MV-4-11 (cell line): ENCODE measurements at regions not wholly inside any gene's neighbourhood (a gene's known extent, or its start where the extent isn't known, plus 50 kb on each side); places are given as distances from the start of the nearest gene placed in this dataset.

ENCODE experiments used
- DNase-seq: peaks from one replicate; lab custom pipeline; 2025; lab: John Stamatoyannopoulos, UW

DNA sequence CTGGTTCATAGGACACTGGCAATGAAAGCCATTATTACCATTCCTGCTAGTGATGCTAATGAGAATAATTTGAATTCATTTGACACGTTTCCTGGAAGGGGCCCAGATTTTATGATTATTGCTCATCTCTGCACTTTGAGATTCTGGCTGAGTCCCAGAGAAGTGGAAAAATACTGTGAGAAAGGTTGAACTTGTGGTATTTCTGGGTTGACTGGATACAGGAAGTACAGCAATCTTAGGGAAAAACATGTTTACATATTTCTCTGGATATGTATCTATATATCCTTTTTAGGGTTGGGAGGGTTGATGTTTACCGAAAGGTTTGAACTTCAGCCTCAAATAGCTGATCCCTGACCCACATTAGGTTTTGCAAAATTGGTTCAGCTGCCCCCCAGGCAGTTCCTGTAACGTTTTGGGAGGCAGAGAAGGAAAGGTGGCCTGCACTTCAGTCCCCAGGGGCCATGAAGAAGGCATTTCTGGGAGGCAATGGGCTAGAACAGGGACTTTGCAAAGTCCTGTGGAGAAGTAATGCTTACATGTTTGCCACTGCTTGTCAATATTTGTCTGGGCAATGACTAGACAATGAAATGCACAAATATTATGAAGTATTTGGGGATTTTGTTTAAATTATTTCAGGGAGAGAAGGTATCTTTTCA is 253.7 kb upstream of the PITRM1 start:
- no peak for DNase-seq

DNA sequence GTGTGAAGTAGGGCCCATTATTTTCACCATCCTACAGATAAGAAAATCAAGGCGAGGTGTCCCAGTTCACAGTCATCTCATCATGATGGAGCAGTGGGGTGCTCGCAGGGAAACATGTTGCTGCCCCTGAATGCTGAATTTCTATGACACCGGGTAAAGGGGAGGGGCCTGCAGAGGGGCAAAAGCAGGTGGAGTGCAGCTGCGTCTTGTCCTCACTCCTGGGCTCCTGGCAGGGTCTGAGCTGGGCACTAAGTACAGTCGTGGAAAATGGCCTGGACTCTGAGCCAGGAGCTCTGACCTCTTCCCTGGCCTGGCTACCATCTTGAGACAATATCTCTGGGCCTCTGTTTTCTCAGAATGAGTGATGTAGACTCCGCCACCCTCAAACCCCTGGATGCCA is 253.1 kb upstream of the PITRM1 start:
- no peak for DNase-seq

DNA sequence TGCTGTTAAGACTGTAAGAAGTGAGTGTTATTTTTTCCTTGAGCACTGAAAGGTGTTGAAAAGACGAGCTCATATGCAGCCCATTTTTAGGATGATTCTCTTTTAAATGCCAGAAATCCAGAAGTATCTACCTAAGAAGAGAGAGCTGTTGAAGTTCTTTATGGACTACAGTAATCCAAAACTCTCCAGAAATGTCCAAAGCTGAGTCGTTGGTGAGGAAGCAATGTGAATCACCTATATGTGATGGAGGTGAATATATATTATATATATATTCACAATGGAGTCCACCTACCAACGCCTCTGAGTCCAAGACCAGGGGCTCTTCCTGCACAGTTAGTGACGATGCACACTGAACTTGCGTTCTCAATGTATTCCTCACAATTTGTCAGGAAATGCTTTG is 252.7 kb upstream of the PITRM1 start:
- DNase-seq, result no peak

DNA sequence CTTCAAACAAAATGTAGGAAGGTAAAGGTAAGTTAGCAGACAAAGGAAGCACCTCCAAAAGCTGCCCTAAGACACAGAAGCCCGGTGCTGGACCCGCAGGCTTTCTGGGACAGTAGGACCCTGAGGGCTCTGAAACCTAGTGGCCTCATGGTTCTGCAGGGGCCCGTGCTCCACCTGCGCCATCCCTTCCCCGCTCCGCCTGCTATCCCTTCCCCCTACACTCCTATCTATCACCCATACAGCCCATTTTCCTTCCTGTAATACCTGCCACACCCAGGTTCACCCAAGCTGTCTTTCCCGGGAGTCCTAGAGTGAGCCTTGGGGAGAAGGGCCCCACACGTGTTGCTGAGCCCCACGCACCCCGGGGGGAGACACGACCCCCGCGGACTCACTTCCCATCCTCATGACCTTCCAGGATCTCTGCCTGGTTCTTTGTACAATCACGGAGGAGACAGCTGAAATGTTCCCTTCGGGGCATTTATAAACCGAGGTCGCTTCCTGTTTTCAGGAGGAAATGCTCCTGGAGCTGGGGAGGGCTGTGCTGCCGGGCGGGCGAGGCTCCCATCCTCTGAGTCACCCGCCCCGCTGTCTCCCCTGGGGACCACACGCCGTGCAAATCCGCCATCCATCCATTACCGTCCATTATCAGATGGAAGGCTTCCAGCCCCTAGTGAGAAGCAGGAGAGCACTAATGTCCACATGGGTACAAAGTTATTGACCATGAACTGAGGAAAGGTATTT is 251.7 kb upstream of the PITRM1 start:
- DNase-seq, result peak; percentile 64

DNA sequence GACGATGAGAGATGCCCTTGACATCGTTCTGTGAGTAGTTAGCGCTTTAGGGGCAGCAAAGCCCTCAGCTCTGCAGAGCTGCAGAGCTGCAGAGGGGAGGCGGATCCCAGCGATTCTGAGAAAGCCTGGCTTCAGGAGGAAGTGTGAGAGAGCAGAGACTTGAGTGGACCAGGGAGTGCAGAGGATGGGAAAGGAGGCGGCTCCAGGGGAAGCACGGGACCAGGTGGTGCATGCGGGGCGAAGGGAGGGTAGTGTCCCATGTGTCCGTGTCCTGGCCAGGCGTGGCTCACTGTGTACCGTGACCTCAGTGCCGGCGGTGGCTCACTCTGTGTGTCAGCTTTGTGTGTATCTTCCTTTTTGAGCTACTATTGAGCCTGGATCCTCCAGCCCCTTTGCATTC is 250.8 kb upstream of the PITRM1 start:
- DNase-seq, result no peak

DNA sequence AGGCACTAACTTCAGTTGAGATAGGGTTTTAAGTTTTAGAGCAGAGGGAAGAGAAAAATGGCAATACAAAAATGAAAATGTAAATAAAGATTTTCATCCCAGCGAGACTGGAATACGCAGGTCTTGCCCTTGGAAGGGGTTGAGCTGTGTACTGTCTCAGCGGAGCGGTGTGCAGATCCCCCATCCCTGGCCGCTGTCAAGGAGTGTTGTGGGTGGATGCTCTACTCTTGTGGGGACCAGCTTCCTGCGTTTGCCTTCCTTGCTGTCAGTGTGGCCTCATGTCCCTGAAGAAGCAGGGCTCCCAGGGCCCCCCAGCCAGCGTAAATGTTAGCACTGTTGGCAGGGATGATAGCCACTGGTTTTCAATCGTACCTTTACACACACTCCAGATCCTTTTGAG is 249.7 kb upstream of the PITRM1 start:
- DNase-seq, result no peak

DNA sequence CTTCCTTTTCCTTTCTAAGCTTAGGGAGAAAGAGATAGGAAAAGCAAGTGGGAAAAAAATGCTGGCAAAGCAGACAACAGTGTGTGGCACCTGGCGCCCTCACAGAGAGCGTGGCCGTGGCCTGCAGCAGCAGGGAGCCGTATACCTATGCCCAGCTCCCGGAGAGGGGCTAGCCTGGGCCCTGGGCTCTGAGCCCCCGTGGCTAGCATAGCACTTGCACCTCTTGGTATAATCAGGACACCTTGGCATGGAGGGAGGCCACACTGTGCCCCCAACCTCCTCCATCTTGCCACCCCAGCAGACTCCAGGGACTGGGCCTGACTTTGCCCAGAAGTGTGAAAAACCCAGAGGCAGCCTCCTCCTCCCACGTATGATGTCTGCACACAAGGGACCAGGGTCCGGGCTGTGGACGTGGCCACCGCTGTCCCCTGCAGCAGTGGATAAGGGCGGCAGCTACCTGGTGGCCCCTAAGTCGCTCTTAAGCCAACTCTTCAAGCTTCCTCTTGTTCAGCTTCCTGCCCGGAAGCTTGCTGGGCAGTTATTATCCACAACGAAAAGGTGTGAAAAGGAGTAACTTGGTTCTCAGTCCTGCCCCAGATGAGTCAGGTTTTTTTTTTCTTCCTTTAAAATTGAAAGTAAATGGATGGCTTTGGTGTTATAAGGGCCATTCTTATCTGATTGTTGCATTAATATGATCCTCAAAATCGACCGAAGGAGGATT is 249.1 kb upstream of the PITRM1 start:
- no peak for DNase-seq

DNA sequence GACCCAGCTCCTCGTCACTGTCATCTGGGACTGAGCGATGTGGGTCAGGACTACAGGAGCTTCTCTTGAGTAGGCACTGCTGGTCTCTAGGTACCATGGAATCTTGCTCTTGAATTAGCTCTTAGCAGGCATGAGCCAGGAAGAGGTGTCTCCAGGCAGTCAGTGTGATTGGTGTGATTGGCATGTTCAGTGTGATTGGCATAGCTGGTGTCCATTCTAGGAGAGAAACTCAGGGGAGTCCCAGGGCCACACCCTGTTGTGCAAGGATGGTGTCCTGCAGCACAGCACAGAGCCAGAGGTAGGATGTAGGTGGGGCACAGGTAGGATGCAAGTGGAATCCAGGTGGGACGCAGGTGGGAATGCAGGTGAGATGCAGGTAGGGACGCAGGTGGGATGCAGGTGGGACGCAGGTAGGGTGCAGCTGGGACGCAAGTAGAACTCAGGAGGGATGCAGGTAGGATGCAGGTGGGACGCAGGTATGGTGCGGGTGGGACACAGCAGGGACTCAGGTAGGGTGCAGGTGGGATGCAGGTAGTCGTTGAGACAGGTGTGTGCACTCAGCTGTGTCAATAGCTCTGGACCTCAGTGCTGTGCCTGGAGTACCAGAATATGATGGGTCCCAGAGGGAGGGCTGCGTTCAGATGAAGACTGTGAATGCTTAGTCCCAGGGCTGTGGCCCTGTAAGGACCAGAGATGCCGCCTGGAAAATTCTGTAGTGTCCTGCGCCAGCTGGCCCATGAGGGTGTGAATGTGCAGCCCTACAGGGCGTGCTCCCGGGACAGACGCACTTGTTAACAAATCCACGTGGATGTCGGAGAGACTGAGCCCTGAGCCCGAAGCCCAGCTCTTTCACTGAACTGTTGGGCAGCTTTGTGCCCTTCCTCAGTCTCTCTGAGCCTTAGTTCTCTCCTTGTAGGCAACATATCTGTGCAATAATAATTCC is 248.2 kb upstream of the PITRM1 start:
- no peak for DNase-seq

DNA sequence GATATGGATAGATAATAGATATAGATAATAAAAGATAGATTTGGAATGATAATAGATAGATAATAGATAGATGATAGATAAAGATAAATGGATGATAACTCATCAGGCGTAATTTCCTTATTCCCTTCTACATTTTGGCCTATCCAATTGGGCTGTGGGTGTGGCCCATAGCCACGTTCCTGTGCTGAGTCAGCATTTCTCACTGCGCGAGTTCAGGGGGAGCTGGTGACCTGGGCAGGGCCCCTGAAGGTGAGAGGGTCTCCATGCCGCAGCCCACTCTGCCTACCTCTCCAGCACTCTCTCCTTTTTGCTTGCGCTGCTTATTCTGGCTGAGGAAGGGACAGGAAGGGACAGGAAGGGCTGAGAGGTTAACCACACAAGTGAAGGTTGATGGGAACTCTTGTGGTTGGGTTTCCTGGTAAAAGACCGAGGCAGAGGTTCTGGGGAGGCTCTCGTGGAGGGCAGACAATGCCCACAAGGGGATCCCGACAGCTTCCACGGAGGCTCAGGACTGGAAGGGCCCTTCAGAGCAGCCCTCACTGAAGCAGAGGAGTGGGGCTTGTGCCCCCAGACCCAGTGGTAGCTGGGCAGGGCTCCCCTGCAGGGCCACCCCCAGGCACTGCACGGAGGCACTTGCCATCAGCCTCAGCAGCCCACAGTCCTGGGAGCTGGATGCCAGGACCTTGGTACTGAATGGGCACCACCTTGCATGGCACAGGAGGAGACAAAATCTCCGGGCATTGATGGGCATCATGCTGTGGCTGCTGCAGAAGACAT is 247.3 kb upstream of the PITRM1 start:
- DNase-seq, result peak; percentile 29

DNA sequence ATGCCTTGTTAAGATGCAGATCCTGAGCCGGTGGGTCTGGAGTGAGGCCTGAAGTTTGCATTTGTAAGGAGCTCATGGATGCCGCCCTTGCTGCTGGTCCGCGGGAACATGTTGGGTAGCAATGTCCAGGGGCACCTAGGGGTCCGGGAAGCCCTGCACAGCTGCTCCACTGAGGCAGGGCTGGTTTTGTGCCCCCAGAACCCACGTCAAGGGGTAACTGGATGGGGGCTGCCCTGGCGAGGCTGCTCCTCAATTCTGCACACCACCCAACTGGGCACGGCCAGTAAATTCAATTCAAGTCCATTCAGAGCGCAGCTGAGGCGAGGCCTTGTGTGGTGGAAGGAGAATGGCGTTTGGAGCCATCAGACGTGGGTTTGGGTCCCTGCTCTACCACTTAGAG is 246.3 kb upstream of the PITRM1 start:
- DNase-seq, result no peak

DNA sequence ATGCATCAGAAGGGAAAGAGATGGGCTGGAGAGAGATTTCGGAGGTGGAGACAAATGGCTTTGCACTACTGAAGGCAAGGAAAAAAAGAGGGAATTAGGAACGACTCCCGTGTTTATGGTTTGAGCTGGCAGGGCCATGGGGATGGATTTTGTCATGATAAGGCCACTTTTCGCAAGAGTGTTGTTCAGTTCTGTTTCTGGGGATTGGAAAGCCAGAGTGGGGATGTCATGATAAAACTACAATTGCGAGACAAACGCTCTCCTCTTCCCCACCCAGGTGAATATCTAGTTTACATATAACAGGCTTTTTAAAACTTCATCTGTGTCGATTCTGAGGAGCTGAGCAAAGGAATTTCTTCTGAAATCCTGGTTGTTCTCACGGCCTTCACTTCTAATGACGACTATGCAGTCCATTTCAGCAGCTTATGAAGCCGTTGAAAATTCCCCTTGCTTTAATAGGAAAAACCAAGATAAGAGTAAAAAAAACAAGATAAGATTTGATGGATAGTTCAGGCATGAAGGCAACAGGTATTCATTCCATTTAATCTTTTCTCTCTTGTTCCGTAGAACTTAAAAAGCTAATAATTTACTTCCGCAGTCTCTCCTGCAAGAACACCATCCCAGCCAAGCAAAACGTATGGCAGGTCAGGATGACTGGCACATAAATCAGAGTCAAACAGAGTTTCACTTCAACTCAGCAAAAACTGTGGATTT is 245.6 kb upstream of the PITRM1 start:
- DNase-seq, result no peak

DNA sequence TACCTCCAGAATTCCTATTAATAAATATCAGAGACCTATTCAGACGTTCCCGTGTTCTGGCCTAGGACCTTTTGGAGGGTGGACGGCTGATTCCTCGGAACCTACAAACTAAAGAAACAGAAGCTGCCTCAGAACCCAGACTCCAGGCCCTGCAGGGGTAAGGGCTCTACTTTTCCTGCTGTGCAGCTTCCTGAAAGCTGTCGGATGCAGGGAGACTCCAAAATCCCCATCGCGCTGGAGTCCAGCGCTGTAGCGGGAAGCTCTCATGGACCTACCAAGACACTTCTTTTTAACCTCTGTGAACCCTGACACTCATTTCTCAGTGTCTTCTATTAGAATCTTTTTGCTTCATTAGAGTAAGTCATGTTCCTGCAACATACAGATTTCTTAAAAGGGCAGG is 244.5 kb upstream of the PITRM1 start:
- DNase-seq, result no peak

DNA sequence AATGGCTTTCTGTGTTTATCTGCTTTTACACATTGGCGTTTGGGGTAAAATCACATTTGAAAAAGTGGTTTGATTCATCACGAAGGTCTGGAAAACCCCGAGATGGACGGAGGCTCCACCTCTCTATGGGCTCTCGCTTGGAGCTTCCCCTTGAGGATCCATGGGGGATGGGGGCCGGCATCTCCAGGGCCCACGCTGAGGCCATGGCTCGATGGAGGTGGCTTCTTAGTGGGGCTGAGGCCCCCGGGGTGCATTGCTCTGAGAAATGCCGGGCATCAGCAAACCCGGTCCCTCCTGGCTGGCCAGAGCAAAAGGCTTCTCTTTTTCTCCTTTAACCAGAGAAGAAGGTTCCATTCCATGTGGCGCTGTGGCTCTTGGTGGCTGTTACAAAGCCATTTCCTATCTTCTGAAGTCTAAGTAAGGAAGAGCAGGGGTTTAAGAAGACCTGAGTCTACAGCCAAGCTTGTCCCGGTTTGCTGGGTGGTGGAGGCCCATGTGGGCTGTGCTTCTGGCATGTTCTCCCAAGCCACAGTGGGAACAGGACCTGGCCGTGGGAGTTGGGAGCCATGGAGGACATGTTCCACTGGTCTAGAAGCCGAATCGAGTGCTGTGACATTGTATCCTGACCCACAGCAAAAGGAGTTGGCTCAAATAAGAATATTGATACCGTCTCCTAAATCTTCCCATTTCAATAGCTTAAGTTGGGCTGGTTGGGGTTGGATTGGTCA is 243.5 kb upstream of the PITRM1 start:
- DNase-seq, result no peak

DNA sequence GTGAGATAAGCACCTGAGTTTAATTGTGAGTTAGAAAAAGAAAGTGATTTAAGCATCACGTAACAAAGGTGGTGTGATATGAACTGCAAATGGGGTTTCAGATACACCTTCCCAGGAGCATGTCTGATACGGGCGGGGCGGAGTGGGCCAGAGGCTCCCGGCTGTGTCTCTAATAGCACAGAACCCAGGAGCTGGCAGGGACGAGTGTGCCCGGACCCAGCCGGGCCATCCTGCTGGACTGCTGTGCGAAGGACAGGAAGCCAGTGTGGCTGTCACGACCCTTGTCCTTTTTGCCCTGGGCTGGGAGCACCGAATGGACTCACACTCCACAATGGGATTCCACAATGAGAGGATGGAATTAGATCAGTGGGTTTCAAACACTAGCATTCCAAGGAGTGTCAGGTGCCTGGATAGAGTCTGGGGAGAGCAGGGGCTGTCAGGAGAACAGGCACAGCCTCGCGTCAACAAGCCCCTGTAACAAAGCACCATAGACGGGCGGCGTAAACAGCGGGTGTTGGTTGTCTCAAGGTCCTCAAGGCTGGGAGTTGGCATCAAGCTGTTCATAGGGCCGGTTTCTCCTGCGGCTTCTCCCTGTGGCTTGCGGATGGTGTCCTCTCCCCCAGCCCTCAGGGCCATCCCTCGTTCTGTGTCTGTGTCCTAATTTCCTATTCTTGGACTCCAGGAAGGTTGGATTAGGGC is 242.6 kb upstream of the PITRM1 start:
- no peak for DNase-seq

DNA sequence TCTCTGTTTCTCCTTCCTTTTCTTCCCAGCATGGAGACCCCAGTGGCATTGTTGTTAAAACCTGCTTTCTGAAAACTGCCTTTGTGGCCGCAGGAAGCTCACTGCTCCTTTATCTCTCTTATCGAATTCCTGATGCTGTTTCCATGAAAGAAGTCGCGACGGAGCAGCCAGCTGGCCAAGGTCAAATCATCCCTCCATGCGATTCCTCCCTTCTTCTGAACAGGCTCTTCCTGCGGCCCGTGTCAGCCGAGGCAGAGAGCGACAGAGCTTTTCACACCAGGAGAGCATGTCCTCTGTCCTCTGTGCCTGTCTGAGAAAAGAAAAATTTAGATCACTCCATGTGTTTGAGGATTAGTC is 242.1 kb upstream of the PITRM1 start:
- no peak for DNase-seq

DNA sequence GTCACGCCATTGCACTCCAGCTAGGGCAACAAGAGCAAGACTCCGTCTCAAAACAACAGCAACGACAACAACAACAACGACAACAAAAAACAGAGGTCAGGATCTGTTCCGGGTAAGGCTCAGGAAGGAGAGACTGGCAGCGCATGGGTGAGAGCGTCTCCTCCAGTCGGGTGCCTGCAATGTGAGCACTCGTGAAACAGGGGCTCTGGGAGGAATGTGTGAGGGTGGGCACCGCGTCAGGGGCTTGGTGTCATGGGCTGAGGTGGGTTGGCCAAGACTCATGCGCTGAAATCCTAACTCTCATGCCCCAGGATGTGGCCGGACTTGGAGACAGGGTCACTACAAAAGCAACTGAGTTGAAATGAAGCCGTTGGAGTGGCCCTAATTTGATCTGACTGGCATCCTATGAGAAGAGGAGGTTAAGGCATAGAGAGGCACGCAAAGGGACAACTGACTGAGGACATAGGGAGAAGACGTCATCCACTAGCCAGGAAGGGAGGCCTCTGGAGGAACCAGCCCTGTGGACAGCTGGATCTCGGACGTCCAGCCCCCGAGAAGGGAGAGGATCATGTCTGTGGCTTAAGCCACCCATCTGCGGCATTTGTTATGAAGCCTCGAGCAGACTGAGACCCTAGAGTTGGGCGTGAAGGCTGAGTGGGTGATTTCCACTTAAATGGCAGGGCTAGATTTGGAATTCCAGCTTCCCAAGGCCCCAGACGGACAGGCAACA is 241.5 kb upstream of the PITRM1 start:
- no peak for DNase-seq

DNA sequence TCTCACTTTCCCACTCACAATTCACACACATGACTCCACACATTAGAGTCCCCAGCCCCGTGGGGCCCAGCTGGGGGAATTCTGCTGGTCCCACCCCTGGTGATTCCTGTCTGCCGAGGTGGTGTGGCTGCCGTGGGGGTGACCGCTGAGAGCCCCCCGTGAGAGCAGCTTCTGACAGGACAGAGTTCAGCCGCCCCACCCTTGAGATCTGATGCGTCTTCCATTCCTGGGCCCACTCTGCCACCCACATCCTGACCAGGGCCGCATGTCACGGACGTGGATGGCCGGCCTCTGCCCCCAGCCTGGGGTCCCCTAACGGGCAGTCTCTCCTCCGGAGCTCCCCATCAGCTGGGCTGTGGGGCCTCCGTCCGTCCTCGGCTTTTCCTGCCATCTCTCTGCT is 240.1 kb upstream of the PITRM1 start:
- DNase-seq, result no peak

DNA sequence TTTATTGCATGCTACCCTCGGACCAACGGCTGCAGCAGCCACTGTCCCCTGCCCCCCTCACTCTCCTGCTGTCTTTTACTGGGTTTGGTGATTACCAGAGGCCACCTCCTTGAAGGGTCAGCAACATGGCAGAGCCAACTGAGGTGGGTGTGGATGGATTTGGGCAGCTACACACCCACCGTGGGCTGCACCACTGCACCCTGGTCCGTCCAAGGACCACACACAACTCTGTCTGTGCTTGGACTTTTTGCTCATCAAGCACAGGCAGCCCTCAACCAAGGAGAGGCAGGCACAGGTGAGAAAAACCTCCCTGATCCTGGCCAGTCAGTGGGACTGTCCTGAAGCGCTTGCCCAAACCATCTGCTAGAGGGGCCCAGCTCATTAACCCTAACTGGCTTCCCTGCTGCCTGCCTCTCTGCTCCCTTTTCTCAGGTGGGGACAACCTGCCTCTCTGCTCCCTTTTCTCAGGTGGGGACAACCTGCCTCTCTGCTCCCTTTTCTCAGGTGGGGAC is 239.5 kb upstream of the PITRM1 start:
- DNase-seq, result no peak

DNA sequence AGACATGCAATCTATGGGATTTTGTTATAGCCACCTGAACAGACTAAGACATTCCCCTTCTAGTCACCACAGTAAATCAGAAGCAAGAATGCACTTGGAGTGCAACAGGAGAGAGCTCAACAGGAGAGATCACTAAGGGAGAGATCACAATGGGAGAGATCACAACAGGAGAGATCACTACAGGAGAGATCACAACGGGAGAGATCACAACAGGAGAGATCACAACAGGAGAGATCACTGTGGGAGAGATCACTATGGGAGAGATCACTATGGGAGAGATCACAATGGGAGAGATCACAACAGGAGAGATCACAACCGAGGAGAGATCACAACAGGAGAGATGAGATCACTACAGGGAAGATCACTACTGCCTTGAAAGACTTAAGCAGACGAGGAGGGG is 238.5 kb upstream of the PITRM1 start:
- DNase-seq, result no peak
